Fibroblast of lung (primary cell): ENCODE measurements at regions not wholly inside any gene's neighbourhood (a gene's known extent, or its start where the extent isn't known, plus 50 kb on each side); places are given as distances from the start of the nearest gene placed in this dataset.

ENCODE experiments used
- DNase-seq, 2 donors: peaks; one replicate each; pipeline versions ENCODE4 v3.0.0 to v3.0.0-alpha.2; 2010; ENCODE audit warnings: low read depth in 2 of 2
- H2AFZ ChIP-seq: 2 replicates; pipeline ENCODE4 v1.5.1; 2012; ENCODE audit warnings: low read length, control low read depth, inconsistent platforms
- H3K27ac ChIP-seq: 2 replicates; pipeline ENCODE4 v1.5.1; 2011; ENCODE audit warnings: low read length, control low read depth; ENCODE audit not compliant: insufficient read depth
- H3K27me3 ChIP-seq: 2 replicates; pipeline ENCODE4 v1.5.1; 2011; ENCODE audit warnings: mild to moderate bottlenecking, low read length; ENCODE audit not compliant: control insufficient read depth, insufficient read depth
- H3K36me3 ChIP-seq: 2 replicates; pipeline ENCODE4 v1.5.1; 2011; ENCODE audit warnings: low read length; ENCODE audit not compliant: control insufficient read depth, insufficient read depth
- H3K4me1 ChIP-seq: 2 replicates; pipeline ENCODE4 v1.5.1; 2011; ENCODE audit warnings: low read length; ENCODE audit not compliant: control insufficient read depth, insufficient read depth; ENCODE audit errors: extremely low read depth
- H3K4me2 ChIP-seq: 2 replicates; pipeline ENCODE4 v1.5.1; 2011; ENCODE audit warnings: low read length, control low read depth; ENCODE audit not compliant: insufficient read depth; ENCODE audit errors: extremely low read depth
- H3K4me3 ChIP-seq, 4 experiments: fragments of 200-600 bp in 1 of 4; sonication (generic) in 1 of 4; replicated peaks in 1 of 4; 2 replicates each; pipeline ENCODE4 v1.5.1; 2011 to 2016; ENCODE audit warnings: low read length in 4 of 4, low read depth in 3 of 4, mild to moderate bottlenecking in 3 of 4, control low read depth in 2 of 4, inconsistent platforms in 1 of 4, mixed read lengths in 1 of 4; ENCODE audit not compliant: insufficient read depth in 1 of 4; ENCODE audit errors: control extremely low read depth in 1 of 4
- H3K79me2 ChIP-seq: 2 replicates; pipeline ENCODE4 v1.5.1; 2012; ENCODE audit warnings: mild to moderate bottlenecking, low read length, inconsistent platforms; ENCODE audit not compliant: control insufficient read depth, insufficient read depth
- H3K9ac ChIP-seq: 2 replicates; pipeline ENCODE4 v1.5.1; 2011; ENCODE audit warnings: mild to moderate bottlenecking, low read length, control low read depth; ENCODE audit not compliant: insufficient read depth
- H3K9me3 ChIP-seq: 2 replicates; pipeline ENCODE4 v1.5.1; 2012; ENCODE audit warnings: low read depth, low read length; ENCODE audit not compliant: control insufficient read depth, insufficient read depth
- H4K20me1 ChIP-seq: 2 replicates; pipeline ENCODE4 v1.5.1; 2011; ENCODE audit warnings: low read length; ENCODE audit not compliant: control insufficient read depth, insufficient read depth; ENCODE audit errors: extremely low read depth
- EZH2 ChIP-seq: IDR thresholded peaks from 2 replicates; pipeline ENCODE4 v1.5.1; 2012; ENCODE audit warnings: low read length, control low read depth, mild to moderate bottlenecking; ENCODE audit errors: missing control alignments
- TF ChIP-seq, protein P1 (sequence below), 2 donors: IDR thresholded peaks in 1 of 2; conservative IDR thresholded peaks in 1 of 2; 1 replicate in 1 of 2; 2 replicates in 1 of 2; pipeline ENCODE4 v1.5.1; 2011 to 2012; ENCODE audit warnings: low read length in 2 of 2, control low read depth in 1 of 2, inconsistent platforms in 1 of 2, low read depth in 1 of 2, mild to moderate bottlenecking in 1 of 2

DNA sequence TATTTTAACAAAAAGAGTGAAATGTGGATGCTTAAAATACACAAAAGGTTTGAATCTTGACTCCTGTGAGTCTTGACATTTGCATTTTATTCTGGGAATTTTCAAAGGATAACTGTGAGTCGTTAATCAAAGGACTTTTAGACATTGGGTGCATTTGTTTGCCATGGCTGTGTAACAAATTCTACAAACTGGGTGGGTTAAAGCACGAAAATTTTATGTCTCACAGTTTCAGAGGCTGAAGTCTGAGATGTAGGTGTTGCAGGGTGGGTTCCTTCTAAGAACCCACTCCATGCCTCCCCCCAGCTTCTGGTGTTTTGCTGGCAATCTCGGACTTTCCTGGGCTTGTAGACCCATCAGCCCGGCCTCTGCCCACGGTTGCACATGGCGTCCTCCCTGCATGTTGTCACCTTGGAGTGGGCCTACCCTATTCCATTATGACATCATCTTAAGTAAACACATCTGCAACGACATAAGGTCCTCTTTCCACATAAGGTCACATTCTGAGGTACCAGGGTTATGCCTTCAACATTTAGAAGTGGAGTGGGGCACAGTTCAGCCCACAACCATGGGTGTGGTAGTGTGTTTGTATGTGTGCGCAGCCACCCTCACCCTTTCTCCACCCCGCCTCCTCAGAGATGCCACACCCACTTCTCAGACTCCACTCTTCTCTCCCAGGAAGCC lies 113.1 kb downstream of the FOXA2 start:
- Histone ChIP-seq H3K4me1 (no peaks in the 10 kb centered on the region), H3K36me3 (no peaks in the 10 kb centered on the region), H3K4me2 (no peak overlapping the region), H3K79me2 (no peaks in the 10 kb centered on the region), H3K4me3 (no peak overlapping the region), H3K27ac (no peak overlapping the region), H3K9me3 (no peaks in the 10 kb centered on the region), H4K20me1 (no peaks in the 10 kb centered on the region), H3K27me3 (no peaks in the 10 kb centered on the region), H2AFZ (no peak overlapping the region), H3K9ac (no peak overlapping the region)
- TF ChIP-seq EZH2, result no peak
- TF ChIP-seq, protein P1, sequence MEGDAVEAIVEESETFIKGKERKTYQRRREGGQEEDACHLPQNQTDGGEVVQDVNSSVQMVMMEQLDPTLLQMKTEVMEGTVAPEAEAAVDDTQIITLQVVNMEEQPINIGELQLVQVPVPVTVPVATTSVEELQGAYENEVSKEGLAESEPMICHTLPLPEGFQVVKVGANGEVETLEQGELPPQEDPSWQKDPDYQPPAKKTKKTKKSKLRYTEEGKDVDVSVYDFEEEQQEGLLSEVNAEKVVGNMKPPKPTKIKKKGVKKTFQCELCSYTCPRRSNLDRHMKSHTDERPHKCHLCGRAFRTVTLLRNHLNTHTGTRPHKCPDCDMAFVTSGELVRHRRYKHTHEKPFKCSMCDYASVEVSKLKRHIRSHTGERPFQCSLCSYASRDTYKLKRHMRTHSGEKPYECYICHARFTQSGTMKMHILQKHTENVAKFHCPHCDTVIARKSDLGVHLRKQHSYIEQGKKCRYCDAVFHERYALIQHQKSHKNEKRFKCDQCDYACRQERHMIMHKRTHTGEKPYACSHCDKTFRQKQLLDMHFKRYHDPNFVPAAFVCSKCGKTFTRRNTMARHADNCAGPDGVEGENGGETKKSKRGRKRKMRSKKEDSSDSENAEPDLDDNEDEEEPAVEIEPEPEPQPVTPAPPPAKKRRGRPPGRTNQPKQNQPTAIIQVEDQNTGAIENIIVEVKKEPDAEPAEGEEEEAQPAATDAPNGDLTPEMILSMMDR (conservative IDR thresholded peaks at IDR 0.05 in 1 of 2, IDR thresholded peaks at IDR 0.05 in 1 of 2; ENCODE audit: low read depth in 1 of 2, low read length in 2 of 2), result no peak
- no peak for DNase-seq

DNA sequence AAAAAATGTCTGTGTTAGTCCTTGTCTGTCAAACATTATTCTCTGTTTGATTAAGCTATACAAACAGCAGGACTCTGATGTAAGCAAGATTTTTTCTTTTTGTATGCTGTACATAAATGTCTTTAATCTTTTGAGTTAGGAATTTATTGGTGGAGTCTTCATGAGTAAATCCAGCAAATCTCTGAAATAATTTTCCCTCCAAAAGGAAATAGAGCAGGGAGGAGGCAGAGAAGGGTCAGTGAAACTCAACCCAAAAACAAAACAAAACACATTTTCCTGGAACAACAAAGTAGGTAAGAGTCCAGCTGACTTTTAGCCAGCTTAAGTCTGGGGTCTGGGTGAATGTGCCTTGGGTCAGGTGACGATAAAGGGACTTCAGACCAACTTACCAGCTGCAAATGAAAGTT lies 113.7 kb downstream of the FOXA2 start:
- Histone ChIP-seq H3K4me2 (no peak overlapping the region), H3K27me3 (no peaks in the 10 kb centered on the region), H3K27ac (no peak overlapping the region), H3K36me3 (no peaks in the 10 kb centered on the region), H3K9me3 (no peaks in the 10 kb centered on the region), H3K79me2 (no peaks in the 10 kb centered on the region), H2AFZ (no peak overlapping the region), H3K4me1 (no peaks in the 10 kb centered on the region), H3K4me3 (no peak overlapping the region), H4K20me1 (no peaks in the 10 kb centered on the region), H3K9ac (no peak overlapping the region)
- no peak for DNase-seq
- TF ChIP-seq EZH2, result no peak
- TF ChIP-seq, protein P1 (conservative IDR thresholded peaks at IDR 0.05 in 1 of 2, IDR thresholded peaks at IDR 0.05 in 1 of 2; ENCODE audit: low read depth in 1 of 2, low read length in 2 of 2), result no peak

DNA sequence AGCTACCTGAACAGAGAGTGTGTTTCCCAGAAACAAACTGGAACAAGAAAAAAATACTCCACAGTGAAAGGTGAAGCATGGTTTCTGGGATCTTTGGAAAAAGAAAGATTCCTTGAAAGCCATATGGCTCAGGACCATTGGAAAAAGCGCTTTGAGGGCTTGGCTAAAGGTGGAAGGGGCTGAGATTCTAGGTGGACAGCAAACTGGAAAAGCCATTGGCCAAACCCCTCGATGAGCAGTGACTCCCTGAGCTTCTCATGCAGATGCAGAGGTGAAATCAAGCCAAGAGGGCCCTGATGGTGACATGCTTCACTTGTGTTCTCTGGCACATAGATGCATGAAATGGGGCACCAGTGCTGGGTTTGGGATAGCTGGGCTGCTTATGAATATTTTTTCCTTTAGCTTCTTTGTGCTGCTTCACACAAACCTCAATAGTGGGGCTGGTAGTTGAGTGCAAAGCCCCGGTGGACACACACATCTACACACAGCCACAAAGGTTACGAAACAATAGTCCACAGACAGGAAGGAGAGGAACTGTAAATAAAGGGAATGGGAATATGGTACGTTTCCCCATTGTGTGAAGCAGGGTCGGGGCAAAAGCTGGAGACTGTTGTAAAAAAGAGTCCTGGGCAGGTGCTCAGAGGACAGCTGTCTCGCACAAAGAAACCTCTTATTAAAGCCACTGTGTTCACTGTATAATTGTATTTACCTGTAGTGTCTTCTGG lies 117.8 kb downstream of the FOXA2 start:
- no peak for DNase-seq
- Histone ChIP-seq H3K4me1 (no peaks in the 10 kb centered on the region), H3K9ac (no peak overlapping the region)

More for the DNA sequence above, 117.8 kb downstream of the FOXA2 start:
- Histone ChIP-seq H3K79me2 (no peaks in the 10 kb centered on the region), H3K9me3 (no peaks in the 10 kb centered on the region), H3K4me3 (no peak overlapping the region), H3K27ac (no peak overlapping the region), H3K36me3 (no peaks in the 10 kb centered on the region), H4K20me1 (no peaks in the 10 kb centered on the region), H2AFZ (no peak overlapping the region), H3K27me3 (no peaks in the 10 kb centered on the region), H3K4me2 (no peak overlapping the region)
- TF ChIP-seq, protein P1 (conservative IDR thresholded peaks at IDR 0.05 in 1 of 2, IDR thresholded peaks at IDR 0.05 in 1 of 2; ENCODE audit: low read depth in 1 of 2, low read length in 2 of 2), result no peak
- no peak for TF ChIP-seq EZH2
